H1 (cell line): ENCODE measurements at regions not wholly inside any gene's neighbourhood (a gene's known extent, or its start where the extent isn't known, plus 50 kb on each side); places are given as distances from the start of the nearest gene placed in this dataset.

ENCODE experiments used
- CTCF ChIA-PET: fragments of 300-600 bp; sonication (Branson Sonifier 250); formaldehyde crosslinking; loops from one replicate; lab custom pipeline; 2021; ENCODE audit not compliant: partially characterized antibody; lab: Charles Lee
- POLR2A ChIA-PET: fragments of 300-600 bp; sonication (Branson Sonifier 250); formaldehyde crosslinking; loops from one replicate; lab custom pipeline; 2021; ENCODE audit warnings: inconsistent platforms; ENCODE audit not compliant: partially characterized antibody; lab: Charles Lee
- DNase-seq, 2 experiments: peaks; one replicate each; pipeline versions ENCODE4 v3.0.0 to v3.0.0-alpha.2; 2010 to 2022; ENCODE audit warnings: low spot score in 2 of 2, low read depth in 1 of 2, mixed read lengths in 1 of 2
- FAIRE-seq: peaks from 2 replicates; lab custom pipeline; 2011; peaks lifted over from hg19 to GRCh38; lab: Jason Lieb, UNC
- H2AFZ ChIP-seq: 2 replicates; pipeline ENCODE4 v1.8.1; 2012; ENCODE audit warnings: low read length, inconsistent platforms
- H2AK5ac ChIP-seq: 2 replicates; pipeline ENCODE4 v1.6.1; 2013; ENCODE audit warnings: low read depth, low read length
- H2BK120ac ChIP-seq: replicated peaks from 2 replicates; pipeline ENCODE3; 2013; ENCODE audit warnings: low read depth, low read length, inconsistent platforms
- H2BK12ac ChIP-seq: 2 replicates; pipeline ENCODE4 v1.6.1; 2013; ENCODE audit warnings: low read depth, low read length
- H2BK15ac ChIP-seq: 2 replicates; pipeline ENCODE4 v1.6.1; 2013; ENCODE audit warnings: low read length
- H2BK20ac ChIP-seq: 2 replicates; pipeline ENCODE4 v1.6.1; 2013; ENCODE audit warnings: low read length
- H2BK5ac ChIP-seq: 2 replicates; pipeline ENCODE4 v1.6.1; 2013; ENCODE audit warnings: low read depth, low read length
- H3K14ac ChIP-seq: 2 replicates; pipeline ENCODE4 v1.6.1; 2013; ENCODE audit warnings: inconsistent platforms; ENCODE audit not compliant: insufficient read length
- H3K18ac ChIP-seq: 2 replicates; pipeline ENCODE4 v1.6.1; 2013; ENCODE audit warnings: low read length; ENCODE audit errors: extremely low read depth
- H3K23ac ChIP-seq: 2 replicates; pipeline ENCODE4 v1.6.1; 2013; ENCODE audit warnings: inconsistent platforms; ENCODE audit not compliant: insufficient read length
- H3K23me2 ChIP-seq: 2 replicates; pipeline ENCODE4 v1.6.1; 2013; ENCODE audit warnings: low read depth, low read length
- H3K27ac ChIP-seq: 2 replicates; pipeline ENCODE4 v1.6.1; 2011; ENCODE audit warnings: low read depth, low read length, inconsistent platforms
- H3K27me3 ChIP-seq, 4 experiments: replicated peaks in 1 of 4; 1 replicate in 1 of 4; 2 replicates in 3 of 4; pipeline versions ENCODE4 v1.6.1 to v1.8.1; 2011 to 2013; ENCODE audit warnings: low read length in 3 of 4, mild to moderate bottlenecking in 3 of 4, inconsistent platforms in 2 of 4, mixed read lengths in 2 of 4, moderate library complexity in 1 of 4; ENCODE audit not compliant: control insufficient read depth in 3 of 4, insufficient read depth in 3 of 4; ENCODE audit errors: extremely low read depth in 1 of 4
- H3K36me3 ChIP-seq, 4 experiments: 2 replicates each; pipeline versions ENCODE4 v1.6.1 to v1.8.1; 2011 to 2013; ENCODE audit warnings: mild to moderate bottlenecking in 4 of 4, low read length in 3 of 4, moderate library complexity in 2 of 4, control low read depth in 1 of 4, inconsistent platforms in 1 of 4; ENCODE audit not compliant: insufficient read depth in 4 of 4, control insufficient read depth in 2 of 4
- H3K4ac ChIP-seq: replicated peaks from 2 replicates; pipeline ENCODE3; 2013; ENCODE audit warnings: low read length, low read depth, mixed read lengths, inconsistent platforms; ENCODE audit not compliant: insufficient read length
- H3K4me1 ChIP-seq, 4 experiments: replicated peaks in 1 of 4; 1 replicate in 1 of 4; 2 replicates in 3 of 4; pipeline versions ENCODE4 v1.6.1 to v1.8.1; 2011 to 2013; ENCODE audit warnings: low read length in 3 of 4, inconsistent platforms in 2 of 4, mixed read lengths in 1 of 4; ENCODE audit not compliant: insufficient read depth in 4 of 4, control insufficient read depth in 3 of 4
- H3K4me2 ChIP-seq, 2 experiments: 2 replicates each; pipeline versions ENCODE4 v1.6.1 to v1.8.1; 2011 to 2013; ENCODE audit warnings: low read depth in 2 of 2, low read length in 2 of 2, control low read depth in 1 of 2, inconsistent platforms in 1 of 2, mild to moderate bottlenecking in 1 of 2; ENCODE audit not compliant: insufficient read depth in 1 of 2
- H3K4me3 ChIP-seq, 4 experiments: fragments of 200-600, 300-600 bp in 1 of 4; sonication (generic), shearing (Covaris generic), sonication (Bioruptor Twin) in 1 of 4; 2 replicates each; pipeline versions ENCODE4 v1.5.1 to v1.8.1; 2011 to 2016; ENCODE audit warnings: low read length in 4 of 4, low read depth in 3 of 4, control low read depth in 2 of 4, inconsistent platforms in 2 of 4, mild to moderate bottlenecking in 2 of 4, mixed read lengths in 1 of 4, moderate library complexity in 1 of 4; ENCODE audit not compliant: insufficient read depth in 2 of 4; ENCODE audit errors: extremely low read depth in 1 of 4
- H3K56ac ChIP-seq: replicated peaks from 2 replicates; pipeline ENCODE3; 2013; ENCODE audit warnings: low read depth, mild to moderate bottlenecking, mixed read lengths, low read length, inconsistent platforms; ENCODE audit not compliant: insufficient read length
- H3K79me1 ChIP-seq: 2 replicates; pipeline ENCODE4 v1.6.1; 2013; ENCODE audit warnings: low read depth, low read length, control low read depth
- H3K79me2 ChIP-seq, 2 experiments: 2 replicates each; pipeline versions ENCODE4 v1.6.1 to v1.8.1; 2012 to 2013; ENCODE audit warnings: low read length in 2 of 2, mild to moderate bottlenecking in 2 of 2, inconsistent platforms in 1 of 2; ENCODE audit not compliant: insufficient read depth in 2 of 2, control insufficient read depth in 1 of 2
- H3K9ac ChIP-seq, 4 experiments: replicated peaks in 1 of 4; 1 replicate in 1 of 4; 2 replicates in 3 of 4; pipeline versions ENCODE4 v1.6.1 to v1.8.1; 2011 to 2013; ENCODE audit warnings: low read depth in 3 of 4, low read length in 3 of 4, control low read depth in 2 of 4, mild to moderate bottlenecking in 2 of 4, moderate library complexity in 2 of 4, inconsistent platforms in 1 of 4; ENCODE audit errors: extremely low read depth in 1 of 4
- H3K9me3 ChIP-seq, 2 experiments: 2 replicates each; pipeline versions ENCODE4 v1.6.1 to v1.8.1; 2012 to 2013; ENCODE audit warnings: mild to moderate bottlenecking in 2 of 2, moderate library complexity in 2 of 2, control low read depth in 1 of 2, inconsistent platforms in 1 of 2, low read depth in 1 of 2, low read length in 1 of 2, mixed read lengths in 1 of 2; ENCODE audit not compliant: insufficient read depth in 2 of 2
- H4K20me1 ChIP-seq, 2 experiments: replicated peaks in 1 of 2; 2 replicates each; pipeline versions ENCODE3 to v1.8.1; 2011 to 2013; ENCODE audit warnings: inconsistent platforms in 2 of 2, low read length in 2 of 2, mild to moderate bottlenecking in 1 of 2; ENCODE audit not compliant: insufficient read depth in 2 of 2, control insufficient read depth in 1 of 2
- H4K5ac ChIP-seq: 2 replicates; pipeline ENCODE4 v1.6.1; 2013; ENCODE audit warnings: low read length, low read depth, mixed read lengths, inconsistent platforms; ENCODE audit not compliant: insufficient read length
- H4K8ac ChIP-seq: 2 replicates; pipeline ENCODE4 v1.8.0; 2013; ENCODE audit warnings: mild to moderate bottlenecking, moderate library complexity, low read length, inconsistent platforms; ENCODE audit not compliant: insufficient read depth; ENCODE audit errors: extremely low read depth
- H4K91ac ChIP-seq: replicated peaks from 2 replicates; pipeline ENCODE3; 2013; ENCODE audit warnings: low read length, mixed read lengths, inconsistent platforms; ENCODE audit not compliant: insufficient read length
- CHD2 ChIP-seq: IDR thresholded peaks from 2 replicates; pipeline ENCODE4 v1.6.1; 2012; ENCODE audit warnings: low read length, improper control_type of control experiment
- EP300 ChIP-seq, 2 experiments: IDR thresholded peaks; 1 replicate in 1 of 2; 2 replicates in 1 of 2; pipeline ENCODE4 v1.6.1; 2011 to 2012; ENCODE audit warnings: low read depth in 2 of 2, low read length in 2 of 2, mild to moderate bottlenecking in 2 of 2, borderline replicate concordance in 1 of 2, inconsistent platforms in 1 of 2, moderate library complexity in 1 of 2
- GABPA ChIP-seq: IDR thresholded peaks from 2 replicates; pipeline ENCODE4 v1.6.1; 2011; ENCODE audit warnings: mild to moderate bottlenecking, low read length, moderate library complexity, borderline replicate concordance; ENCODE audit not compliant: insufficient read depth
- HDAC6 ChIP-seq: IDR thresholded peaks from one replicate; pipeline ENCODE4 v1.7.1; 2012; ENCODE audit warnings: low read depth, mild to moderate bottlenecking, inconsistent platforms, low read length, moderate library complexity
- JUN ChIP-seq: IDR thresholded peaks from 2 replicates; pipeline ENCODE4 v1.6.1; 2011; ENCODE audit warnings: low read depth, mild to moderate bottlenecking, improper control_type of control experiment, low read length
- JUND ChIP-seq: IDR thresholded peaks from 2 replicates; pipeline ENCODE4 v1.6.1; 2011; ENCODE audit warnings: mild to moderate bottlenecking, improper control_type of control experiment, low read length
- KDM1A ChIP-seq: fragments of 200-600, 300-600 bp; sonication (generic); IDR thresholded peaks from 2 replicates; pipeline ENCODE4 v1.7.1; 2016; ENCODE audit warnings: mild to moderate bottlenecking, low read length, borderline replicate concordance
- SRF ChIP-seq: IDR thresholded peaks from 2 replicates; pipeline ENCODE4 v1.6.1; 2011; ENCODE audit warnings: mild to moderate bottlenecking, low read depth, low read length, moderate library complexity
- SUZ12 ChIP-seq: fragments of 200-600 bp; sonication (generic); IDR thresholded peaks from 2 replicates; pipeline ENCODE4 v1.6.1; 2012; ENCODE audit warnings: mild to moderate bottlenecking, inconsistent platforms, low read length, moderate library complexity, mixed read lengths
- YY1 ChIP-seq: IDR thresholded peaks from 2 replicates; pipeline ENCODE4 v1.6.1; 2011; ENCODE audit warnings: low read depth, mild to moderate bottlenecking, low read length
- WGBS, 2 experiments: shearing (Covaris generic) in 1 of 2; methylation state at CpG; one replicate each; pipeline versions ENCODE4 v1.1.6 to v1.1.7; 2013 to 2015; ENCODE audit warnings: low lambda C conversion rate in 2 of 2, mixed read lengths in 2 of 2, inconsistent platforms in 1 of 2, low coverage in 1 of 2, missing lambda C conversion rate in 1 of 2; ENCODE audit not compliant: insufficient replicate concordance in 2 of 2, insufficient coverage in 1 of 2, insufficient read length in 1 of 2; ENCODE audit errors: extremely low coverage in 1 of 2, missing lambda C conversion rate in 1 of 2; 5-methylcytosine and 5-hydroxymethylcytosine counted together
- TF ChIP-seq, protein P1 (sequence below): IDR thresholded peaks from 2 replicates; pipeline ENCODE4 v1.6.1; 2012; ENCODE audit warnings: low read length, inconsistent platforms
- TF ChIP-seq, protein P2 (sequence below): IDR thresholded peaks from 2 replicates; pipeline ENCODE4 v1.6.1; 2012; ENCODE audit warnings: inconsistent platforms

DNA sequence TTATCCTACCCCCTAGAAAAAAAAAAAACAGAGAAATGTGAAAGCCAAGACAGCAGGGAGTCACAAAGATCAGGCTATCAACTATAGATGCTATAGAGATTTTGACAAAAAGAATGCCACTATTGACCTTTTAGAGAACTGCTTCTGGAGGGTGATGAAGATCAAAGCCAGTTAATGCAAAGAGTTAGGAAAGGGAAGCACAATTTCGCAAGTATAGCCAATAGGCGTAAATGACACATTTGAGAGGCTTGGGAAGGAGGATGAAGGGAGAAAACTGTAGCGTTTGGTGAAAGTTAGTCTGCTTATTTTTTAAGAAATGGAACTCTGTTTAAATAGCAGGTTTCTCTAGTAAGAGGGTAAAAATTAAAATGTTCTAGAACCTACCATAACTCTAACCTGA, 190.7 kb downstream of the DUSP6 start:
- Histone ChIP-seq H3K18ac (no peak overlapping the region), H2BK12ac (no peak overlapping the region), H4K8ac (no peak overlapping the region), H3K79me2 (no peaks in the 10 kb centered on the region), H3K27ac (no peak overlapping the region), H3K14ac (no peak overlapping the region), H3K4me3 (no peak overlapping the region), H3K4ac (no peak overlapping the region), H2AK5ac (no peak overlapping the region), H3K79me1 (no peaks in the 10 kb centered on the region), H4K91ac (no peak overlapping the region), H2BK15ac (no peak overlapping the region), H2BK20ac (no peak overlapping the region), H3K36me3 (no peaks in the 10 kb centered on the region), H3K27me3 (no peaks in the 10 kb centered on the region; a peak in 1 of 7 replicates), H3K23ac (no peak overlapping the region), H3K9ac (no peak overlapping the region), H3K56ac (no peak overlapping the region), H3K4me1 (0 out of 7 replicates have a peak, but pooled peaks cover 0 to 2% (median 0%) of the 10 kb centered on the region in 4 experiments), H4K5ac (no peak overlapping the region), H4K20me1 (no peaks in the 10 kb centered on the region), H3K4me2 (no peak overlapping the region), H2AFZ (no peak overlapping the region), H3K9me3 (no peaks in the 10 kb centered on the region), H2BK120ac (no peak overlapping the region), H2BK5ac (no peak overlapping the region), H3K23me2 (no peaks in the 10 kb centered on the region)
- DNase-seq (no peak), FAIRE-seq (no peak)
- ChIA-PET POLR2A (no interaction called here), CTCF (no interaction called here)
- 94% methylated on average over 3 of the region's 3 CpGs; no CpG with 5 or more reads in 1 of the 2 experiments for WGBS, 2 experiments
- TF ChIP-seq SUZ12 = no peak
- TF ChIP-seq EP300 (IDR thresholded peaks at IDR 0.05; ENCODE audit: borderline replicate concordance in 1 of 2, low read depth in 2 of 2, low read length in 2 of 2) = no peak
- no peak for TF ChIP-seq JUND
- TF ChIP-seq YY1 = no peak
- TF ChIP-seq SRF = no peak
- TF ChIP-seq JUN = no peak
- TF ChIP-seq HDAC6 = no peak
- TF ChIP-seq, protein P1, sequence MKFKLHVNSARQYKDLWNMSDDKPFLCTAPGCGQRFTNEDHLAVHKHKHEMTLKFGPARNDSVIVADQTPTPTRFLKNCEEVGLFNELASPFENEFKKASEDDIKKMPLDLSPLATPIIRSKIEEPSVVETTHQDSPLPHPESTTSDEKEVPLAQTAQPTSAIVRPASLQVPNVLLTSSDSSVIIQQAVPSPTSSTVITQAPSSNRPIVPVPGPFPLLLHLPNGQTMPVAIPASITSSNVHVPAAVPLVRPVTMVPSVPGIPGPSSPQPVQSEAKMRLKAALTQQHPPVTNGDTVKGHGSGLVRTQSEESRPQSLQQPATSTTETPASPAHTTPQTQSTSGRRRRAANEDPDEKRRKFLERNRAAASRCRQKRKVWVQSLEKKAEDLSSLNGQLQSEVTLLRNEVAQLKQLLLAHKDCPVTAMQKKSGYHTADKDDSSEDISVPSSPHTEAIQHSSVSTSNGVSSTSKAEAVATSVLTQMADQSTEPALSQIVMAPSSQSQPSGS = no peak
- TF ChIP-seq, protein P2, sequence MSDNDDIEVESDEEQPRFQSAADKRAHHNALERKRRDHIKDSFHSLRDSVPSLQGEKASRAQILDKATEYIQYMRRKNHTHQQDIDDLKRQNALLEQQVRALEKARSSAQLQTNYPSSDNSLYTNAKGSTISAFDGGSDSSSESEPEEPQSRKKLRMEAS = no peak
- no peak for TF ChIP-seq KDM1A
- TF ChIP-seq GABPA = no peak
- TF ChIP-seq CHD2 = no peak
